Mucosa of descending colon (tissue), 3 donors: ENCODE measurements at regions not wholly inside any gene's neighbourhood (a gene's known extent, or its start where the extent isn't known, plus 50 kb on each side); places are given as distances from the start of the nearest gene placed in this dataset.
A peak's percentile ranks its signal among the peaks of the same experiment; 100 is the strongest.

Experiments used
- ATAC-seq: fragments of 200-7000 bp; cut with Tn5 transposase; one replicate; pipeline ENCODE4 v1.9.1; 2020; ENCODE audit warnings: mild to moderate bottlenecking, moderate library complexity
- DNase-seq, 3 donors: peaks; one replicate each; pipeline ENCODE4 v3.0.0-alpha.2; 2020
- H3K36me3 ChIP-seq: fragments of 200-600 bp; one replicate; pipeline ENCODE4 v1.8.0; 2021; ENCODE audit warnings: low read depth, mild to moderate bottlenecking
- H3K4me1 ChIP-seq: fragments of 200-600 bp; one replicate; pipeline ENCODE4 v1.8.0; 2021; ENCODE audit warnings: low read depth, mild to moderate bottlenecking
- H3K4me3 ChIP-seq: fragments of 200-600 bp; one replicate; pipeline ENCODE4 v1.8.0; 2021; ENCODE audit warnings: mild to moderate bottlenecking
- H3K9me3 ChIP-seq: fragments of 200-600 bp; one replicate; pipeline ENCODE4 v1.8.0; 2021; ENCODE audit warnings: mild to moderate bottlenecking
- CTCF ChIP-seq: fragments of 200-600 bp; IDR thresholded peaks from one replicate; pipeline ENCODE4 v1.8.0; 2022; ENCODE audit warnings: antibody characterized with exemption, mild to moderate bottlenecking
- intact Hi-C, 2 donors: fragments of 100-400 bp; cut with DNase I in 1 of 2; cut with micrococcal nuclease in 1 of 2; formaldehyde crosslinking; loops; one replicate each; pipeline versions ENCODE4 v1.11.0 to v1.11.1; 2022; cut with DNase I, micrococcal nuclease
- donor health status: DM: no; HTN: no; CAD: no; lungs with moderate emphysema.
- donor health status: DM: no; HTN: no; CAD: no.
- donor health status: DM: no; HTN: yes; CAD: no.

GRCh38 chr12:65695113-65695865 lies 129.0 kb upstream of the HMGA2 start:
- H3K36me3 ChIP-seq, result no peaks in the 10 kb centered on the region
- intact Hi-C loops, result no loop called here
- no peaks in the 10 kb centered on the region for H3K4me1 ChIP-seq
- DNase-seq (peak in 2 of 3 donors; percentile 45 to 50), ATAC-seq (peak; percentile 61)
- H3K9me3 ChIP-seq, result no peaks in the 10 kb centered on the region
- H3K4me3 ChIP-seq, result no peak overlapping the region
- no peak for TF ChIP-seq CTCF

GRCh38 chr12:65696227-65696626 lies 128.1 kb upstream of the HMGA2 start:
- Histone ChIP-seq H3K4me1 (no peaks in the 10 kb centered on the region), H3K36me3 (no peaks in the 10 kb centered on the region), H3K9me3 (no peaks in the 10 kb centered on the region), H3K4me3 (no peak overlapping the region)
- DNase-seq (no peak), ATAC-seq (no peak)
- intact Hi-C loops, result no loop called here
- TF ChIP-seq CTCF, result no peak

GRCh38 chr12:65699251-65699650 lies 125.0 kb upstream of the HMGA2 start:
- DNase-seq (no peak), ATAC-seq (no peak)
- TF ChIP-seq CTCF, result no peak
- intact Hi-C loops, result no loop called here
- Histone ChIP-seq H3K4me1 (no peaks in the 10 kb centered on the region), H3K36me3 (no peaks in the 10 kb centered on the region), H3K4me3 (no peak overlapping the region), H3K9me3 (no peaks in the 10 kb centered on the region)

- TF ChIP-seq CTCF, result no peak
- no peaks in the 10 kb centered on the region for H3K36me3 ChIP-seq
- peaks cover 13% of the 10 kb centered on the region for H3K9me3 ChIP-seq
- no peaks in the 10 kb centered on the region for H3K4me1 ChIP-seq
- ATAC-seq (no peak), DNase-seq (no peak)
- intact Hi-C loops, result no loop called here
- no peak overlapping the region for H3K4me3 ChIP-seq
Measured at GRCh38 chr12:65703176-65703575, 121.1 kb upstream of the HMGA2 start.

GRCh38 chr12:65705380-65705876 lies 118.9 kb upstream of the HMGA2 start:
- DNase-seq, result no peak
- Histone ChIP-seq H3K4me3 (no peak overlapping the region), H3K9me3 (peaks cover 13% of the 10 kb centered on the region), H3K4me1 (no peaks in the 10 kb centered on the region), H3K36me3 (no peaks in the 10 kb centered on the region)
- intact Hi-C loops, result no loop called here
- ATAC-seq, result no peak
- TF ChIP-seq CTCF, result no peak
